A549 (cell line): ENCODE measurements at regions not wholly inside any gene's neighbourhood (a gene's known extent, or its start where the extent isn't known, plus 50 kb on each side); places are given as distances from the start of the nearest gene placed in this dataset.

ENCODE experiments used
- ATAC-seq, 2 experiments: fragments of 200-7000 bp in 1 of 2; fragments of >200 bp in 1 of 2; cut with Nextera tagmentation in 1 of 2; cut with Tn5 transposase in 1 of 2; 3 replicates each; pipeline versions ENCODE4 v1.8.0 to v1.9.1; 2018 to 2020; ENCODE audit warnings: mild to moderate bottlenecking in 1 of 2, moderate library complexity in 1 of 2
- CTCF ChIA-PET: fragments of 300-600 bp; sonication (Branson Sonifier 250); formaldehyde crosslinking; extraction: SDS; loops from one replicate; lab custom pipeline; 2021; ENCODE audit warnings: antibody characterized with exemption, inconsistent platforms; lab: Yijun Ruan, JAX
- POLR2A ChIA-PET: fragments of 350-600 bp; formaldehyde crosslinking; extraction: SDS; loops from one replicate; lab custom pipeline; 2021; ENCODE audit warnings: antibody characterized with exemption, inconsistent platforms; lab: Yijun Ruan, JAX
- DNase-seq, 2 experiments: peaks; one replicate each; pipeline versions ENCODE4 v3.0.0 to v3.0.0-alpha.2; 2011 to 2016; ENCODE audit warnings: low read depth in 1 of 2, low spot score in 1 of 2
- FAIRE-seq: peaks from 2 replicates; lab custom pipeline; 2011; peaks lifted over from hg19 to GRCh38; lab: Jason Lieb, UNC
- H3K27ac ChIP-seq, 2 experiments: fragments of >200 bp; sonication (Bioruptor Twin); formaldehyde crosslinking; 3 replicates each; pipeline ENCODE4 v1.5.1; 2016 to 2017
- H3K4me1 ChIP-seq: fragments of >200 bp; sonication (Bioruptor Twin); formaldehyde crosslinking; 3 replicates; pipeline ENCODE4 v1.6.1; 2016
- H3K4me2 ChIP-seq: fragments of >200 bp; sonication (Bioruptor Twin); formaldehyde crosslinking; 3 replicates; pipeline ENCODE4 v1.6.1; 2016
- H3K4me3 ChIP-seq: fragments of >200 bp; sonication (Bioruptor Twin); formaldehyde crosslinking; 3 replicates; pipeline ENCODE4 v1.5.1; 2016
- H3K9me3 ChIP-seq: fragments of >200 bp; sonication (Bioruptor Twin); formaldehyde crosslinking; 3 replicates; pipeline ENCODE4 v1.6.1; 2016
- BHLHE40 ChIP-seq: IDR thresholded peaks from 2 replicates; pipeline ENCODE4 v1.6.1; 2012; ENCODE audit warnings: low read depth, low read length, inconsistent platforms
- CEBPB ChIP-seq, 2 experiments: fragments of >200 bp in 1 of 2; sonication (Bioruptor Twin) in 1 of 2; formaldehyde crosslinking in 1 of 2; IDR thresholded peaks; 2 replicates each; pipeline ENCODE4 v1.6.1; 2012 to 2016
- EP300 ChIP-seq, 2 experiments: fragments of >200 bp; sonication (Bioruptor Twin); formaldehyde crosslinking; IDR thresholded peaks; 2 replicates in 1 of 2; 3 replicates in 1 of 2; pipeline ENCODE4 v1.6.1; 2016 to 2017
- ESRRA ChIP-seq: fragments of 150-350 bp; IDR thresholded peaks from 2 replicates; pipeline ENCODE4 v1.6.1; 2014; ENCODE audit warnings: mild to moderate bottlenecking, low read length, borderline replicate concordance
- FOSB ChIP-seq: fragments of 250-450 bp; sonication (Bioruptor Pico); IDR thresholded peaks from 2 replicates; pipeline ENCODE4 v1.5.0; 2020; ENCODE audit warnings: mild to moderate bottlenecking, moderate library complexity
- JUN ChIP-seq, 2 experiments: fragments of >200 bp; sonication (Bioruptor Twin); formaldehyde crosslinking; IDR thresholded peaks; 2 replicates in 1 of 2; 3 replicates in 1 of 2; pipeline ENCODE4 v1.6.1; 2016 to 2017
- MAFK ChIP-seq: fragments of 450-650 bp; IDR thresholded peaks from 2 replicates; pipeline ENCODE4 v1.6.1; 2014; ENCODE audit not compliant: partially characterized antibody
- MAZ ChIP-seq: fragments of 150-350 bp; IDR thresholded peaks from 2 replicates; pipeline ENCODE4 v1.6.1; 2014; ENCODE audit warnings: antibody characterized with exemption, low read depth, low read length, borderline replicate concordance
- MYC ChIP-seq: IDR thresholded peaks from 2 replicates; pipeline ENCODE4 v1.6.1; 2012; ENCODE audit warnings: mild to moderate bottlenecking, inconsistent platforms, low read length, improper control_type of control experiment, borderline replicate concordance
- NFE2L2 ChIP-seq: fragments of 150-350 bp; conservative IDR thresholded peaks from 2 replicates; pipeline ENCODE4 v1.6.1; 2014; ENCODE audit warnings: low read length
- NPAS2 ChIP-seq: fragments of 250-450 bp; sonication (Bioruptor Pico); IDR thresholded peaks from 2 replicates; pipeline ENCODE4 v1.8.0; 2022; ENCODE audit warnings: mild to moderate bottlenecking, moderate library complexity, borderline replicate concordance
- POLR2A ChIP-seq: IDR thresholded peaks from 2 replicates; pipeline ENCODE4 v1.6.1; 2012; ENCODE audit warnings: mild to moderate bottlenecking, low read length
- POLR2AphosphoS2 ChIP-seq: conservative IDR thresholded peaks from 2 replicates; pipeline ENCODE4 v1.6.1; 2012; ENCODE audit warnings: low read length, improper control_type of control experiment, inconsistent platforms
- RAD21 ChIP-seq, 2 experiments: fragments of >200 bp in 1 of 2; sonication (Bioruptor Twin) in 1 of 2; formaldehyde crosslinking in 1 of 2; IDR thresholded peaks in 1 of 2; conservative IDR thresholded peaks in 1 of 2; 2 replicates in 1 of 2; 3 replicates in 1 of 2; pipeline ENCODE4 v1.6.1; 2012 to 2018; ENCODE audit warnings: inconsistent platforms in 1 of 2
- RARB ChIP-seq: fragments of 250-450 bp; sonication (Bioruptor Pico); IDR thresholded peaks from 2 replicates; pipeline ENCODE4 v1.8.0; 2021; ENCODE audit warnings: mild to moderate bottlenecking, moderate library complexity
- SREBF2 ChIP-seq: fragments of 450-650 bp; IDR thresholded peaks from 2 replicates; pipeline ENCODE4 v1.6.1; 2014; ENCODE audit warnings: mild to moderate bottlenecking, moderate library complexity
- TP53 ChIP-seq: fragments of 250-450 bp; sonication (Bioruptor Pico); IDR thresholded peaks from 2 replicates; pipeline ENCODE4 v1.5.0; 2021; ENCODE audit warnings: mild to moderate bottlenecking, moderate library complexity
- ZC3H11A ChIP-seq: fragments of 450-650 bp; IDR thresholded peaks from 2 replicates; pipeline ENCODE4 v1.6.1; 2014; ENCODE audit warnings: antibody characterized with exemption, mild to moderate bottlenecking
- ZFP36 ChIP-seq: fragments of 450-650 bp; IDR thresholded peaks from 2 replicates; pipeline ENCODE4 v1.6.1; 2014; ENCODE audit warnings: borderline replicate concordance; ENCODE audit not compliant: partially characterized antibody
- ZNF302 ChIP-seq: fragments of 250-450 bp; sonication (Bioruptor Pico); IDR thresholded peaks from 2 replicates; pipeline ENCODE4 v1.9.0; 2021; ENCODE audit warnings: inconsistent platforms, mild to moderate bottlenecking, moderate library complexity
- WGBS: methylation state at CpG from one replicate; pipeline ENCODE4 v1.1.6; 2017; ENCODE audit errors: missing lambda C conversion rate; 5-methylcytosine and 5-hydroxymethylcytosine counted together
- TF ChIP-seq, protein P1 (sequence below): fragments of >200 bp; sonication (Bioruptor Twin); formaldehyde crosslinking; IDR thresholded peaks from 3 replicates; pipeline ENCODE4 v1.6.1; 2016
- TF ChIP-seq, protein P2 (sequence below): fragments of 200-600 bp; sonication (generic); IDR thresholded peaks from 2 replicates; pipeline ENCODE4 v1.6.1; 2016; ENCODE audit warnings: antibody characterized with exemption, mild to moderate bottlenecking, moderate library complexity
- TF ChIP-seq, protein P3 (sequence below): fragments of 150-350 bp; IDR thresholded peaks from 2 replicates; pipeline ENCODE4 v1.6.1; 2014; ENCODE audit warnings: low read depth, mild to moderate bottlenecking, low read length
- TF ChIP-seq, protein P4 (sequence below): IDR thresholded peaks from 2 replicates; pipeline ENCODE4 v1.6.1; 2012
- TF ChIP-seq, protein P5 (sequence below): fragments of 450-650 bp; IDR thresholded peaks from 2 replicates; pipeline ENCODE4 v1.6.1; 2014; ENCODE audit warnings: antibody characterized with exemption

DNA sequence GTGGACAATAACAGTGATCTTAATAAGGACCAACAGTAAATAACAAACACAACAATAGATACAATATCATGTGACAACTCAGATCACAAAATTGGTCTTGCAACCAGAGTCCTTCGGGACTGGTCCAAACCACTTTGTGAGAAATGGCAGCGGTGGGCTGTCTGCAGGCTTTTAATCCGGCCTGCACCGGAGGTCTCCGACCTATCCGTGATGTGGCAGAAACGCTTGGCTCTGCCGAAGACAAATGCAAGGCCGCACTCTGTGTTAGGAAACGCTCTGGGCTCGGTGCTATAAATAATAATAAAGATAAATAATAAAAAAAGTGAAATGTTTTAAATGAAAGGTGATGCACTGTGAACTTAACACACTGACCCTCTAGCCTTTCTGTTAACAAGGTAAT lies 810.6 kb upstream of the NR2F2 start:
- DNase-seq (no peak), FAIRE-seq (no peak), ATAC-seq (no peak)
- H3K4me2 ChIP-seq, result no peak overlapping the region
- no peaks in the 10 kb centered on the region for H3K9me3 ChIP-seq
- no peak for TF ChIP-seq ESRRA
- TF ChIP-seq EP300 (IDR thresholded peaks at IDR 0.05), result no peak
- no peak for TF ChIP-seq CEBPB (IDR thresholded peaks at IDR 0.05)
- TF ChIP-seq SREBF2, result no peak
- no peak for TF ChIP-seq ZNF302 (CRISPR knock-in tag)
- no peak for TF ChIP-seq POLR2A
- TF ChIP-seq, protein P1, sequence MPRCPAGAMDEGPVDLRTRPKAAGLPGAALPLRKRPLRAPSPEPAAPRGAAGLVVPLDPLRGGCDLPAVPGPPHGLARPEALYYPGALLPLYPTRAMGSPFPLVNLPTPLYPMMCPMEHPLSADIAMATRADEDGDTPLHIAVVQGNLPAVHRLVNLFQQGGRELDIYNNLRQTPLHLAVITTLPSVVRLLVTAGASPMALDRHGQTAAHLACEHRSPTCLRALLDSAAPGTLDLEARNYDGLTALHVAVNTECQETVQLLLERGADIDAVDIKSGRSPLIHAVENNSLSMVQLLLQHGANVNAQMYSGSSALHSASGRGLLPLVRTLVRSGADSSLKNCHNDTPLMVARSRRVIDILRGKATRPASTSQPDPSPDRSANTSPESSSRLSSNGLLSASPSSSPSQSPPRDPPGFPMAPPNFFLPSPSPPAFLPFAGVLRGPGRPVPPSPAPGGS, result no peak
- TF ChIP-seq MYC, result no peak
- no peak for TF ChIP-seq FOSB (CRISPR knock-in tag)
- TF ChIP-seq, protein P2, sequence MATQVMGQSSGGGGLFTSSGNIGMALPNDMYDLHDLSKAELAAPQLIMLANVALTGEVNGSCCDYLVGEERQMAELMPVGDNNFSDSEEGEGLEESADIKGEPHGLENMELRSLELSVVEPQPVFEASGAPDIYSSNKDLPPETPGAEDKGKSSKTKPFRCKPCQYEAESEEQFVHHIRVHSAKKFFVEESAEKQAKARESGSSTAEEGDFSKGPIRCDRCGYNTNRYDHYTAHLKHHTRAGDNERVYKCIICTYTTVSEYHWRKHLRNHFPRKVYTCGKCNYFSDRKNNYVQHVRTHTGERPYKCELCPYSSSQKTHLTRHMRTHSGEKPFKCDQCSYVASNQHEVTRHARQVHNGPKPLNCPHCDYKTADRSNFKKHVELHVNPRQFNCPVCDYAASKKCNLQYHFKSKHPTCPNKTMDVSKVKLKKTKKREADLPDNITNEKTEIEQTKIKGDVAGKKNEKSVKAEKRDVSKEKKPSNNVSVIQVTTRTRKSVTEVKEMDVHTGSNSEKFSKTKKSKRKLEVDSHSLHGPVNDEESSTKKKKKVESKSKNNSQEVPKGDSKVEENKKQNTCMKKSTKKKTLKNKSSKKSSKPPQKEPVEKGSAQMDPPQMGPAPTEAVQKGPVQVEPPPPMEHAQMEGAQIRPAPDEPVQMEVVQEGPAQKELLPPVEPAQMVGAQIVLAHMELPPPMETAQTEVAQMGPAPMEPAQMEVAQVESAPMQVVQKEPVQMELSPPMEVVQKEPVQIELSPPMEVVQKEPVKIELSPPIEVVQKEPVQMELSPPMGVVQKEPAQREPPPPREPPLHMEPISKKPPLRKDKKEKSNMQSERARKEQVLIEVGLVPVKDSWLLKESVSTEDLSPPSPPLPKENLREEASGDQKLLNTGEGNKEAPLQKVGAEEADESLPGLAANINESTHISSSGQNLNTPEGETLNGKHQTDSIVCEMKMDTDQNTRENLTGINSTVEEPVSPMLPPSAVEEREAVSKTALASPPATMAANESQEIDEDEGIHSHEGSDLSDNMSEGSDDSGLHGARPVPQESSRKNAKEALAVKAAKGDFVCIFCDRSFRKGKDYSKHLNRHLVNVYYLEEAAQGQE, result no peak
- POLR2A ChIA-PET, result no interaction called here
- H3K4me1 ChIP-seq, result no peaks in the 10 kb centered on the region
- no peak overlapping the region for H3K4me3 ChIP-seq
- H3K27ac ChIP-seq, result no peak overlapping the region
- CTCF ChIA-PET, result interaction anchor here (1.9 kb wide), 1 partner anchor 27 kb away, joined by 3 read pairs; no protein-coding TSS in a partner anchor
- WGBS, result 64% methylated on average over 11 of the region's 11 CpGs

DNA sequence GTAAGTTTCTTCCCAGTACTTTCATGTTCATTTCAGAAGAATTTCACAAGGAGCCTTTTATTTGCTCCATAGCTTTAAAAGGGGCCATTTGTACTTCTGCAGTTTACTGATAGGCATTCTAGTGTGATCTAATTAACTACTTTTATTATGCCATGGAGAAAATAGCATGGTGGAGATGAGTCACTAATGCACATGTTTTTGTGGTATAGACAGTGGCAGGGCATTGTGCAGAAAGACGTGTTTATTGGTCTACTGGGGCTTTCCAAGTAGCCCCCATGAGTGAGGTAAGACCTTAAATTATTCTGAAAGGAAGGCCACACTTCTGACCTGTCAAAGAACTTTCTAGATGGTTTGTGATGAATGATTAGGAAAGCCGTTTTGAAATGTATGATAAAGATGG lies 810.0 kb upstream of the NR2F2 start:
- no peak overlapping the region for H3K4me3 ChIP-seq
- H3K4me2 ChIP-seq, result no peak overlapping the region
- H3K27ac ChIP-seq, result no peak overlapping the region
- ChIA-PET CTCF (no interaction called here), POLR2A (no interaction called here)
- H3K4me1 ChIP-seq, result no peaks in the 10 kb centered on the region
- no peak for DNase-seq
- 22% methylated on average over 2 of the region's 2 CpGs for WGBS
- H3K9me3 ChIP-seq, result no peaks in the 10 kb centered on the region
- TF ChIP-seq NFE2L2 (no peak), ZFP36 (no peak)
- TF ChIP-seq, all 56 proteins: peak for 0
- no peak for FAIRE-seq
- ATAC-seq, result no peak

DNA sequence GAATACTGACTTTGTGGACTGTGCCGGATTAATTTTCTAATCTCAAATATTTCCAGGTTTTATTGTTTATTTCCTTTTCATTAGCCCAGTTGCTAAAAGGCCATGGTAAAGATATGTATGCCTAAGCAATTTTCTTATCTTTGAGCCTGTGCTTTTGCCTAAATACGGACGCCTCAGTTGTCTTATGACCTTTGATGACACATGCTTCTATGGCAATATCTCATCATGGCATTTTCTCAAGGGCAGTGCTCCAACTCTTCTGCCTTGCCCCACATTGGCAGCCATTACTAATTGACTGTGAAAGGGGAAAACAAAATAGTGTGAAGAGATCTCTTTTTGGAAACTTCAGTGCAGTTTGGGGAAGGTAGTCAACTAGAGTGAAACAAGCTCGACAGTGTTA lies 809.6 kb upstream of the NR2F2 start:
- Histone ChIP-seq H3K9me3 (0 out of 3 replicates have a peak, but pooled peaks cover 2% of the 10 kb centered on the region), H3K4me2 (no peak overlapping the region), H3K4me1 (no peaks in the 10 kb centered on the region), H3K4me3 (no peak overlapping the region), H3K27ac (no peak overlapping the region)
- POLR2A ChIA-PET, result no interaction called here
- WGBS, result 63% methylated on average over 4 of the region's 4 CpGs
- no peak for ATAC-seq
- CTCF ChIA-PET, result no interaction called here
- DNase-seq, result no peak
- TF ChIP-seq JUN (IDR thresholded peaks at IDR 0.05) (no peak), RAD21 (conservative IDR thresholded peaks at IDR 0.05 in 1 of 2, IDR thresholded peaks at IDR 0.05 in 1 of 2) (no peak), BHLHE40 (no peak), POLR2A (no peak), ESRRA (no peak), MAZ (no peak), TP53 (CRISPR knock-in tag) (no peak), NPAS2 (CRISPR knock-in tag) (no peak), POLR2AphosphoS2 (no peak), ZNF302 (CRISPR knock-in tag) (no peak), MAFK (no peak), ZC3H11A (no peak), RARB (CRISPR knock-in tag) (no peak)
- TF ChIP-seq, protein P3, sequence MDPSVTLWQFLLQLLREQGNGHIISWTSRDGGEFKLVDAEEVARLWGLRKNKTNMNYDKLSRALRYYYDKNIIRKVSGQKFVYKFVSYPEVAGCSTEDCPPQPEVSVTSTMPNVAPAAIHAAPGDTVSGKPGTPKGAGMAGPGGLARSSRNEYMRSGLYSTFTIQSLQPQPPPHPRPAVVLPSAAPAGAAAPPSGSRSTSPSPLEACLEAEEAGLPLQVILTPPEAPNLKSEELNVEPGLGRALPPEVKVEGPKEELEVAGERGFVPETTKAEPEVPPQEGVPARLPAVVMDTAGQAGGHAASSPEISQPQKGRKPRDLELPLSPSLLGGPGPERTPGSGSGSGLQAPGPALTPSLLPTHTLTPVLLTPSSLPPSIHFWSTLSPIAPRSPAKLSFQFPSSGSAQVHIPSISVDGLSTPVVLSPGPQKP, result no peak
- TF ChIP-seq, protein P4, sequence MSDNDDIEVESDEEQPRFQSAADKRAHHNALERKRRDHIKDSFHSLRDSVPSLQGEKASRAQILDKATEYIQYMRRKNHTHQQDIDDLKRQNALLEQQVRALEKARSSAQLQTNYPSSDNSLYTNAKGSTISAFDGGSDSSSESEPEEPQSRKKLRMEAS, result no peak
- TF ChIP-seq, protein P5, sequence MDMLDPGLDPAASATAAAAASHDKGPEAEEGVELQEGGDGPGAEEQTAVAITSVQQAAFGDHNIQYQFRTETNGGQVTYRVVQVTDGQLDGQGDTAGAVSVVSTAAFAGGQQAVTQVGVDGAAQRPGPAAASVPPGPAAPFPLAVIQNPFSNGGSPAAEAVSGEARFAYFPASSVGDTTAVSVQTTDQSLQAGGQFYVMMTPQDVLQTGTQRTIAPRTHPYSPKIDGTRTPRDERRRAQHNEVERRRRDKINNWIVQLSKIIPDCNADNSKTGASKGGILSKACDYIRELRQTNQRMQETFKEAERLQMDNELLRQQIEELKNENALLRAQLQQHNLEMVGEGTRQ, result no peak
- no peak for FAIRE-seq
